COR-L47 (cell line): ENCODE measurements at regions not wholly inside any gene's neighbourhood (a gene's known extent, or its start where the extent isn't known, plus 50 kb on each side); places are given as distances from the start of the nearest gene placed in this dataset.

Experiments
- DNase-seq: peaks from one replicate; lab custom pipeline; 2025; lab: John Stamatoyannopoulos, UW

- DNase-seq = no peak
Measured at GRCh38 chr2:239690651-239691631, 290.1 kb upstream of the HDAC4 start.

DNA sequence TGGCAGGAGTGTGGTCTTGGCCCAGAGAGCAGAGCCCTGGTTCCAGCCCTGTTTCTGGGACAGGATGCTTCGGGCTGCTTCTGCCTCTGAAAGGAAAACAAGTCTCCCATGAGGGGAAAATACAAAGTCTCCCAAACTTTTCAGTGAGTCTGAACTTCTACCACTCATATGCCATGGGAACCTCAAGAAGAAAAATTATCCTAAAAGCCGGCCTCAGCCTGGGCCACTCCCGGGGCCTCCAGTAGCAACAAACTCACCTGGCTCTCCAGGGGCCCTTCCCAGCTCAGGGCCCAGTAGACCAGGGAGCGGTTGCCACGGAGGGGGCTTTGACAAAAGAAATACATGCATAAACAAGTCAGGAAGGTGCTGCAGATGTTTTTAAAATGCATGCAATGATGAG, 289.2 kb upstream of the HDAC4 start:
- DNase-seq = no peak

- no peak for DNase-seq
Measured at GRCh38 chr2:239689410-239689809, 288.6 kb upstream of the HDAC4 start.

- DNase-seq = no peak
Measured at GRCh38 chr2:239688840-239689239, 288.0 kb upstream of the HDAC4 start.

DNA sequence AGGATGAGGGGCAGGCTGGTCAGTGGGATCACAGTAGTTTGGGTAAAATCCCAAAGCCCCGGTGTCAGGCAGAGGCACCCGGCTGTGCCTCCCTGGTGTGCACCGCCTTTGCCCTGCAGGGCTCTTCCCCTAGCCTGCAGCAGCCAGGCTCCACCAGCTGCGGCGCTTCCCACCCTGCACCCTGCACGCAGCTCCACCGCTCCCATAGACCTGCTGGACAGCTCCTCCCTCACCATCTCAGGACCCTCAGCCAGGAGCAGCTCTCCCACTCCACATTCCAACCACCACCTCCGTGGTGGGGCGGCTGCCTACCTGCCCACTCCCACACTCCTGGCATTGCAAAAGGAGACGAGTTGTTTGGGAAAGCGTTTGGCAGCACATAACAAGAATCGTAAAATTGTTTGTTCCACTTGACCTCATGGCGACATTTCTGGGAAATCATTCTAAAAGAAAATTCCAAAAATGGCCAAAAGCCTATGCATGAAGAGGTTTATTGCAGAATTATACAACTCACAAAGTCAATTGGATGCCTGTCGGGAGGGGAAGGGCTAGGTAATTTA, 287.4 kb upstream of the HDAC4 start:
- DNase-seq = no peak

- DNase-seq = no peak
Measured at GRCh38 chr2:239687441-239687840, 286.6 kb upstream of the HDAC4 start.

- no peak for DNase-seq
Measured at GRCh38 chr2:239685965-239686364, 285.1 kb upstream of the HDAC4 start.

DNA sequence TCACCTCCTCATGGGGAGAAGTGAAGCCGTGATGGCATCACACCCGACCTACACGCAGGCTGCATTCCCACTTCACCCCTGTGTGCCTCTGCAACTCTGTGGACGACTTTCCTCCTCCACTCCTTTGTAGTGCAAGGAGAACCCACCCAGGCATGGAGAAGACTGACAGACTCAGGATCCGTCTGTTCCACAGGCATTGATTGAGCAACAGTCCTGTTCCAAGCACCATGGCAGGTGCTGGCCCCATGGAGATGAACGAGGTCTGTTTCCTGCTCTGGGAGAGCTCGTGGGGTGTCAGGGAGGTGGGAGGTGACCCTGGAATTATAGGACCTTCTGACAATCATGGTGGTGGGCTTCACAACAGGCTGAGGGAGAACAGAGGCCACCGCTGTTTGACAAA, 284.7 kb upstream of the HDAC4 start:
- DNase-seq = no peak

DNA sequence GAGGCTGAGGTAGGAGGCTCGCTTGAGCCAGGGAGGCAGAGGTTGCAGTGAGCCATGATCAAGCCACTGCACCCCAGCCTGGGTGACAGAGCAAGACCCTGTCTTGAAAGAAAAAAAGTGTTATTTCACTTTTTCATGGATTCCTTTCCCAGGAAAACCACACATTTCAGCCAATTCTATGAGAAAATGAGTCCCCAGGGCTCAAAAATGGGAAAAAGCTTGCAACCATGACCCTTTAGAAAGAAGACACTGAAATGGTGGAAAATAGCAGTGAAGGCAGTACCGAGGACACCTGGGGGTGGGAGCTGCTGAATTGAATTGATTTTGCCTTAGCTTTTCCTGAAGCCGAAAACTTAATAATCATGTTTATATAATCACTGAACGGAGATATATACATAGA, 284.2 kb upstream of the HDAC4 start:
- no peak for DNase-seq

DNA sequence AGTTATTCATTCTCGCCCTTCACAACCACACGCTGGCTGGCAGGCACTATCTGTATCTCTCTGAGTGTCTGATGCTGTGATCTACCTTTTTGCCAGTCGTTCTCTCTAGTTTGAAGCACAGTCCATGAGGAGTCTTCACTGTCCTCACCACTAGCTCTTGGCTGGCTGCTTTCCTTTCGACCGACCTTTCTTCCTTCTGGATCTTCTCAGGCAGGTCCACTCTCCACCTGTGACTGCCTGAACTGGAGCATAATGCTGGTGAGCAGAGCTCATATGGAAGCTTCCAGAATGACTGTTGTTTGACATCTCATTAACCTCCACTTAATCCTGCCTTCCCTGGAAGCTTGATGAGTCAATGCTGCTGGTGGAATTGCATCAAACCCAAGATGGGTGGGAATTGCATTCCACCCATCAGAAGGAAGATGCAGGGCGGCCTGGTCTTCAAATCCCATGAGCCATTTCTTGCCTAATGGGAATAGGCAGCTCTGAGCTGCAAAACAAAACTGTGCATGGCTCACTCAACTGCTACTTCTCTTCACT, 283.5 kb upstream of the HDAC4 start:
- DNase-seq = no peak

- no peak for DNase-seq
Measured at GRCh38 chr2:239682518-239682917, 281.7 kb upstream of the HDAC4 start.

DNA sequence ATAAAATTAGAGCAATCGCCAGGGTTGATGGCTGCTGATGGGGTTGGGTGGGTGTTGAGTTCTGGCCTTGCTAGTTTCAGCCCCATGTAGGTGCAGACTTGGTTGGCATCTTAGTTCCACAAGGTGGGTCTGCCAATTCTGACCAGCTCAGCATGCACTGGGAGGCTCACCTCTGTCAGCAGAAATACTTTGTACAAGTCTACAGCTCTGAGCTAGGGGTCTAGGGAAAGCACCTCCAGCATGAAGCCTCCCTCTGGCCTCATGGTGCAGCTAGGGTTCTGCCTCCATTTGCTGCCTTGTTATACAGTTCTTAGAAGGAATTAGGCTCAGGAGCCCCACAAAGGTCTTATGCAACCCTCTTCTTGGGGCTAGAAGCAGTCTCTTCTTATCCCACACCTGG, 278.9 kb upstream of the HDAC4 start:
- DNase-seq = no peak

GRCh38 chr2:239678666-239679296, 278.0 kb upstream of the HDAC4 start:
- no peak for DNase-seq

GRCh38 chr2:239678186-239678490, 277.3 kb upstream of the HDAC4 start:
- no peak for DNase-seq

GRCh38 chr2:239677453-239678185, 276.8 kb upstream of the HDAC4 start:
- DNase-seq = no peak

DNA sequence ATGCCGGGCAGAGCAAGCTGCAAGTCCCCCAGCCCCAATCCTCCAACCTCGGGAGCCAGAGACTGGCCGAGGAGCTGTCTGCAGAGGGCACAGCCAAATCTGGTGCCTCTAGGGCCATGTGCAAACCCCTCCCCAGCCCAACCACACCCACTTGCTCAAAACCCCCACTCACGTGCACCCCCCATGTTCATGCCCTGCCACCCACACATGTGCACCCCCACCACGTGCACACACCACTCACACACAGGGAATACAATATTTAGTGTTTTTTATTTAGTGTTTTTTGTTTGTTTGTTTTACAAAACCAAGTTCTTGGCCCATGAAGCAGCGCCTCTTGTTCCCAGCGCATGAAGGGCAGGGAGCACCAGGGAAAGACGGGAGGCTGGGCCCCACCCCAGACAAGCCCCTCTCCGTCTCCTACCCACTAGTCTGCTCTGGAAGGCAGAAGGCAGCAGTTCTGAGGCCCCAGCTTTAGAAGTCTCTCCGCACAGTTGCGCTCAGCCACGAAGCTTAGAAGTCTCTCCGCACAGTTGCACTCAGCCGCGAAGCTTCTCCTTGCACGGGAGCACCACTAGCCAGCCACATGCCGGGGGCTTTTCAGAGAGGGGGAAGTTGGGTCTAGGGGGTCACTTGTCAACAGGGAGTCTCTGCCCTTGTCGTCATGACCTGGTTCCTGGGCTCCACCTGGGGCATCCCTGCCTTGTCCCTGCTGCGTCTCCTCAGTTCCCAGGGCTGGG, 276.1 kb upstream of the HDAC4 start:
- no peak for DNase-seq

DNA sequence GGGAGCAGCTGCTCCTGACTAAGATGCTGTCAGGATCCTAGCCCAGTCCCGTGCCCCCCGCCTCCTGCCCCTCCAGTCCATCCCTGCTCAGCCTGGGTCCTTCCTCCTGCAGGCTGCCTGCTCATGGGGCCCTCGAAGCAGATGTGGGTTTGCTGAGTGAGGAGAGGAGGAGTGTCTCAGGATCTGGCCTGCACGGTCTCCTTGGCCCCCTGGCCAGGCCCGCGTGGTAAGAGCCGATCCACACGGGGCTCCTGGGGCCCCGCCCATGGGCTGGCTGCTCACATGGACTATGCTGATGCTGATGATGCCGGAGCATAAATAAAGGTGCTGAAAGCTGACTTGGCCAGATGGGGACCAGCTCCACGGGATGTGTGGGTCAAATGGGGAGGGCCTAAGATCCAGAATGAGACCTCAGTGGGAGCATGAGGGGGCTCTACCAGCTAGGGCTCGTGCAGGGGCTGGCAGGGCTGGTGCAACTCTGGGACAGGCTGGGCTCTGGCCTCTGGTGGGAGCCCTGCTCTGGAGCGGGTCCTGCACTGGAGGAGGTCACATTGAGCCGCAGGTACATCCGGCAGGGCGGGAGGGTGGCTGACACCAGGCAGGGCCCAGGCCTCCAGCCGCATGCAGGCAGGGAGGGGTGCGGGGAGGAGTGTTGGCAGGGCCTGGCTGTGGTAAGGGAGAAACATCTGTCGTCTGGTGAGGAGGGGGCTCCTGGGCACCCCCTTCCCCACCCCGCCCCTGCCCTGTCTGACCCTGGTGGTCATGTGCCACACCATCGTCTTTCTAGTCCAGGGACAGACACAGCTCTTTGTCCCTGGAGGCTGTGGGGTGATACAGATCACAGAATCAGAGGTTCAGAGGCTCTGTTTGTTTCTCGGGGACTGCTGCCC, 275.3 kb upstream of the HDAC4 start:
- no peak for DNase-seq

- no peak for DNase-seq
Measured at GRCh38 chr2:239674981-239675825, 274.4 kb upstream of the HDAC4 start.

- no peak for DNase-seq
Measured at GRCh38 chr2:239674101-239674980, 273.5 kb upstream of the HDAC4 start.
